Stomach (tissue), 8 donors: ENCODE measurements at regions not wholly inside any gene's neighbourhood (a gene's known extent, or its start where the extent isn't known, plus 50 kb on each side); places are given as distances from the start of the nearest gene placed in this dataset.

Source experiments
- DNase-seq, 2 donors: peaks; one replicate each; pipeline versions ENCODE4 v3.0.0 to v3.0.0-alpha.2; 2013 to 2019
- H3K27ac ChIP-seq, 5 donors: fragments of 200-600 bp in 4 of 5; sonication (generic) in 4 of 5; one replicate each; pipeline ENCODE4 v1.5.1; 2013 to 2019; ENCODE audit warnings: mild to moderate bottlenecking in 1 of 5, moderate library complexity in 1 of 5
- H3K27me3 ChIP-seq, 3 donors: fragments of 200-600 bp; sonication (generic); one replicate each; pipeline ENCODE4 v1.5.1; 2017 to 2019; ENCODE audit warnings: mixed run types in 1 of 3
- H3K36me3 ChIP-seq, 4 donors: fragments of 200-600 bp; sonication (generic); 1 replicate in 3 of 4; 2 replicates in 1 of 4; pipeline ENCODE4 v1.5.1; 2016 to 2019
- H3K4me1 ChIP-seq, 4 donors: fragments of 200-600 bp; sonication (generic); one replicate each; pipeline ENCODE4 v1.5.1; 2016 to 2019
- H3K4me3 ChIP-seq, 4 donors: fragments of 200-600 bp; sonication (generic) in 3 of 4; one replicate each; pipeline ENCODE4 v1.5.1; 2016 to 2019; ENCODE audit warnings: mild to moderate bottlenecking in 1 of 4
- H3K9me3 ChIP-seq, 4 donors: fragments of 200-600 bp; sonication (generic); one replicate each; pipeline ENCODE4 v1.5.1; 2016 to 2019
- EP300 ChIP-seq: sonication (generic); formaldehyde crosslinking; IDR thresholded peaks from one replicate; pipeline ENCODE4 v1.6.1; 2017; ENCODE audit warnings: antibody characterized with exemption
- POLR2A ChIP-seq, 4 donors: fragments of 450-650 bp; IDR thresholded peaks; one replicate each; pipeline ENCODE4 v1.6.1; 2016; ENCODE audit warnings: antibody characterized with exemption in 4 of 4, control low read depth in 2 of 4, mild to moderate bottlenecking in 1 of 4, moderate library complexity in 1 of 4
- POLR2AphosphoS5 ChIP-seq, 3 donors: sonication (generic); formaldehyde crosslinking; IDR thresholded peaks; one replicate each; pipeline ENCODE4 v1.6.1; 2016; ENCODE audit warnings: antibody characterized with exemption in 3 of 3
- WGBS, 5 donors: extraction: QIAGEN DNeasy Blood & Tissue Kit in 3 of 5; methylation state at CpG; one replicate each; pipeline versions ENCODE4 v1.1.5 to v1.1.7; 2013 to 2018; 5-methylcytosine and 5-hydroxymethylcytosine counted together
- intact Hi-C: fragments of 100-400 bp; cut with DNase I; formaldehyde crosslinking; loops from one replicate; pipeline ENCODE4 v1.15.1; 2023; ENCODE audit warnings: low total_unique reads
- TF ChIP-seq, protein P1 (sequence below), 7 experiments: fragments of 450-650 bp in 4 of 7; fragments of 200-600 bp in 3 of 7; sonication (generic) in 3 of 7; IDR thresholded peaks; one replicate each; pipeline ENCODE4 v1.5.1; 2016 to 2019; ENCODE audit warnings: antibody characterized with exemption in 7 of 7, control low read depth in 2 of 7, mild to moderate bottlenecking in 1 of 7
- donor health status: healthy with polysubstance abuse.
- donor health status: Bipolar disorder and iron deficiency.
- donor health status: healthy.

DNA sequence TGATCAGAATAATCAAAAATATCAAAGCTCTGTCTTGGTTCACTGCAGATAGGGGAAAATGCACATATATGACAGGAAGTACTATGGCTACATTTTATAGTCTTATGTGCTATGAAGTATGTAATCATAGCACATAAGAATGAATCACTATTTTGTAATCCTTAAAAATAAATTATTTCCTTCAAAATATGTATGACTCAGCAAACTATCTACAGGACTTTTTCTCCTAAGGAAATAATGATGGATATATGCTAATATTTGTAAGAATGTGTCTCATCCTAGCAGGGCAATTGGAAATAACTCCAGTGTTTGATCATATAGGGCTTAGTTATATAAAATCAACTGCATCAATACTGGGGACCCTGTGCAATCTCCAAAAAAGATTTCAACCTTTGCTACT, 85.1 kb downstream of the SLC24A2 start:
- TF ChIP-seq POLR2A (IDR thresholded peaks at IDR 0.05) = no peak
- no peak for TF ChIP-seq EP300
- TF ChIP-seq POLR2AphosphoS5 (IDR thresholded peaks at IDR 0.05) = no peak
- TF ChIP-seq, protein P1, sequence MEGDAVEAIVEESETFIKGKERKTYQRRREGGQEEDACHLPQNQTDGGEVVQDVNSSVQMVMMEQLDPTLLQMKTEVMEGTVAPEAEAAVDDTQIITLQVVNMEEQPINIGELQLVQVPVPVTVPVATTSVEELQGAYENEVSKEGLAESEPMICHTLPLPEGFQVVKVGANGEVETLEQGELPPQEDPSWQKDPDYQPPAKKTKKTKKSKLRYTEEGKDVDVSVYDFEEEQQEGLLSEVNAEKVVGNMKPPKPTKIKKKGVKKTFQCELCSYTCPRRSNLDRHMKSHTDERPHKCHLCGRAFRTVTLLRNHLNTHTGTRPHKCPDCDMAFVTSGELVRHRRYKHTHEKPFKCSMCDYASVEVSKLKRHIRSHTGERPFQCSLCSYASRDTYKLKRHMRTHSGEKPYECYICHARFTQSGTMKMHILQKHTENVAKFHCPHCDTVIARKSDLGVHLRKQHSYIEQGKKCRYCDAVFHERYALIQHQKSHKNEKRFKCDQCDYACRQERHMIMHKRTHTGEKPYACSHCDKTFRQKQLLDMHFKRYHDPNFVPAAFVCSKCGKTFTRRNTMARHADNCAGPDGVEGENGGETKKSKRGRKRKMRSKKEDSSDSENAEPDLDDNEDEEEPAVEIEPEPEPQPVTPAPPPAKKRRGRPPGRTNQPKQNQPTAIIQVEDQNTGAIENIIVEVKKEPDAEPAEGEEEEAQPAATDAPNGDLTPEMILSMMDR (IDR thresholded peaks at IDR 0.05) = no peak
- Histone ChIP-seq H3K27ac (no peak overlapping the region), H3K27me3 (no peaks in the 10 kb centered on the region), H3K36me3 (no peaks in the 10 kb centered on the region), H3K9me3 (no peaks in the 10 kb centered on the region), H3K4me1 (no peaks in the 10 kb centered on the region), H3K4me3 (no peak overlapping the region)
- intact Hi-C loops = no loop called here
- no peak for DNase-seq

DNA sequence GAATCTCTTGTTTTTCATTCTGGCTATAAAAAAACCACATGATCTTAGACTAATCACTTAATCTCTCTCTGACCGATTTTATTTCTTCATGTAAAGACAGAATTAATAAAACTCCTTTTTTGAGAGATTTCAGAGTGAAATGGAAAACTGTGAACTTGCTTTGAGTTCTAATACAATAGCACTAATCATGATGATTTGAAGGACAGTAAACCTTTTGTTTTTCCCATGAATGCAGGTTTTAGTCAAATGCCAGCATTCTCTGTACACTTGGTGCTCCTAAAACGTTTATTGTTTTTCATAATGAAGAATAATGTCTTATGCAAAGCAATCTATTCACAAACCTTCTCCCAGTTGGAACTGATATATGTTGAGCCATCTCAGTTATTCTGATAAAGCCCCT, 86.8 kb downstream of the SLC24A2 start:
- TF ChIP-seq EP300 (no peak), POLR2A (IDR thresholded peaks at IDR 0.05) (no peak), POLR2AphosphoS5 (IDR thresholded peaks at IDR 0.05) (no peak)
- TF ChIP-seq, protein P1 (IDR thresholded peaks at IDR 0.05) = no peak
- H3K4me3 ChIP-seq = no peak overlapping the region
- H3K9me3 ChIP-seq = no peaks in the 10 kb centered on the region
- intact Hi-C loops = no loop called here
- no peaks in the 10 kb centered on the region for H3K4me1 ChIP-seq
- WGBS, 5 donors = 40 to 57% (median 55%) methylated on average over 2 of the region's 2 CpGs
- H3K27me3 ChIP-seq = no peaks in the 10 kb centered on the region
- H3K36me3 ChIP-seq = no peaks in the 10 kb centered on the region
- H3K27ac ChIP-seq = no peak overlapping the region
- DNase-seq = no peak

DNA sequence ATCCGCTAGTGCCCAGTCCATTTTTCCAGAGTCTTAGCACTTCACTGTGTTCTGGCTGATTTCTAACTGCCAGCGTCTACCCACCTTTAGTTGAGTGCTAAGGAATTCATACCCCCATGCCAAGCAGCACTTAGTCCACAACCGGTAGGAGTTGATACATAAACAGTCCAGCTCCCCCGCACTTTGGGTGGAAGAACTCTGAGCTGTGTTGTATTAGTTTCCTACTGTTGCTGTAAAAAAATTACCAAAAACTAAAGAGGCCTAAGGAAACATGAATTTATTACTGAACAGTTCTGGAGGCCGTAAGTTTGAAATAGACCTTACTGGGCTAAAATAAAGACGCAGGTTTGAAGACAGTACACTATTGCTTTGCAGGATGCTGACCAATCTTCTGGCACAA, 87.6 kb downstream of the SLC24A2 start:
- H3K9me3 ChIP-seq = no peaks in the 10 kb centered on the region
- no peaks in the 10 kb centered on the region for H3K27me3 ChIP-seq
- DNase-seq = no peak
- WGBS, 5 donors = 87 to 91% (median 87%) methylated on average over 6 of the region's 6 CpGs
- H3K27ac ChIP-seq = no peak overlapping the region
- H3K4me3 ChIP-seq = no peak overlapping the region
- no peak for TF ChIP-seq POLR2A (IDR thresholded peaks at IDR 0.05)
- TF ChIP-seq, protein P1 (IDR thresholded peaks at IDR 0.05) = no peak
- no peak for TF ChIP-seq EP300
- no peak for TF ChIP-seq POLR2AphosphoS5 (IDR thresholded peaks at IDR 0.05)
- no peaks in the 10 kb centered on the region for H3K36me3 ChIP-seq
- intact Hi-C loops = no loop called here
- no peaks in the 10 kb centered on the region for H3K4me1 ChIP-seq

DNA sequence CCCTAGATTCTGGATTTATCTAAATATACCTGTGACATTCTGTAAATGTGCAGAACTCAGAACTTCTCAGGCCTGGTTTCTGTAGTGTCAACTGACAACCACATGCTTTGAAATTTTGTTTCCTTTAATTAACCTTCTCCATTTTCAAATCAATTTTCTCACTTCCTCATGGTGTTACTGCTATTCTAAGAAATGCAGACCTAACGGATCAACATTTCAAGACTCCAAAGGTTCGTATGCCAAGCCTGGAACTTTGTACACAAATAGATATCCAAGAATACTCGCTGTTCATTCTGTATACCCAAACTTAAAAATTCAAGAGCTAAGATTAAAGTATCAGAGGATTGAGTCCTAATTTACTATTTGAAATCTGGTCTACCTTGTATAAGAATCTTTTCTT, 88.1 kb downstream of the SLC24A2 start:
- no peak for DNase-seq
- intact Hi-C loops = no loop called here
- TF ChIP-seq, protein P1 (IDR thresholded peaks at IDR 0.05) = no peak
- TF ChIP-seq POLR2AphosphoS5 (IDR thresholded peaks at IDR 0.05) = no peak
- no peak for TF ChIP-seq POLR2A (IDR thresholded peaks at IDR 0.05)
- no peak for TF ChIP-seq EP300
- Histone ChIP-seq H3K4me1 (no peaks in the 10 kb centered on the region), H3K9me3 (no peaks in the 10 kb centered on the region), H3K27me3 (no peaks in the 10 kb centered on the region), H3K27ac (no peak overlapping the region), H3K4me3 (no peak overlapping the region), H3K36me3 (no peaks in the 10 kb centered on the region)
- 59 to 71% (median 67%) methylated on average over 3 of the region's 3 CpGs for WGBS, 5 donors
